Suprapubic skin (tissue), 4 donors: ENCODE measurements at regions not wholly inside any gene's neighbourhood (a gene's known extent, or its start where the extent isn't known, plus 50 kb on each side); places are given as distances from the start of the nearest gene placed in this dataset.

Experiments
- CTCF ChIP-seq, 2 donors: fragments of 200-600 bp in 1 of 2; fragments of 450-650 bp in 1 of 2; sonication (generic) in 1 of 2; IDR thresholded peaks; one replicate each; pipeline ENCODE4 v1.5.1; 2016 to 2019; ENCODE audit warnings: antibody characterized with exemption in 2 of 2, mild to moderate bottlenecking in 1 of 2, moderate library complexity in 1 of 2
- EP300 ChIP-seq: sonication (generic); formaldehyde crosslinking; IDR thresholded peaks from one replicate; pipeline ENCODE4 v1.6.1; 2017; ENCODE audit warnings: antibody characterized with exemption
- POLR2AphosphoS5 ChIP-seq, 3 donors: sonication (generic); formaldehyde crosslinking; IDR thresholded peaks; one replicate each; pipeline ENCODE4 v1.6.1; 2017; ENCODE audit warnings: antibody characterized with exemption in 3 of 3

- TF ChIP-seq CTCF (IDR thresholded peaks at IDR 0.05) (no peak), POLR2AphosphoS5 (IDR thresholded peaks at IDR 0.05) (no peak), EP300 (no peak)
These were observed 1532.7 kb upstream of the TPTE start for GRCh38 chr21:8988696-8989095.
